Globus pallidus (tissue), 1 donor: ENCODE measurements at regions not wholly inside any gene's neighbourhood (a gene's known extent, or its start where the extent isn't known, plus 50 kb on each side); places are given as distances from the start of the nearest gene placed in this dataset.

ENCODE experiments used
- DNase-seq: peaks from one replicate; pipeline ENCODE4 v3.0.0-alpha.2; 2015; ENCODE audit warnings: low spot score

DNA sequence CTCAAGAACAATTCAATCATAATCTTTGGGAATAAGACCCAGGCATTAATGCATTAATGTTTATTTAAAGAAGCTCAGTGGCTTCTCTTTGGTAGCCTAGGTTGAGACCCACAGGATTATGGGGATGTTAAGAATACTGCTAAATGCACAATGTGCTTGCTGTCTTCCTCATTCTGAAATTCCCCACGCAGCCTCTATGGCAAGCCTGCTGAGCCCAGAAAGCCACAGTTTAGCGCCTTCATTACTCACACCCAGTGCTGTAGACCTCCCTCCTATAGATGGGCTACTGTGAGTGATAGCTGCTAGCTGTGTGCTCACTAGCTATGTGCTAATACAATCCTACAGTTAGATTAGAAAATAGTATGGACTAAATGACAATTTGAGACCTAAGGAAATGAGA is 90.6 kb downstream of the TNFSF13B start:
- DNase-seq, result no peak

DNA sequence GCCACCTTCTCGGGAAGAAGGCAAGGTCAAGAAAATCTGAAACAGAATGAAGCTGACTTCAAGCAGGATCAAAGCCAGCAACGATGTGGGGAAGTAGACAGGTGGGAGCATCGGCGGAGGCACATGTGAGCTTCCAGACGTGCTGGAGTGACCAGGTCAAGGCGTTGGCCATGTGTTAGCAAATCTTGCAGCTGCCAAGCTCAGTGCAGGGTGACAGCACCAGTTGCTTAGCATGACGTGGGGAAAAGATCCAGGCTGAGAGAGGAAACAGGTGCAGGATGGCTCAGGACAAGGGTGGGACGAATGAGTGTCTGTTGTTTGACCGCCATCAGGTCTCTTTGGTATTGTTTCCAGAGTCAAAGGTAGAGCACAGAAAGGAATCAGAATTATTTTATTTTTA is 92.3 kb downstream of the TNFSF13B start:
- DNase-seq, result no peak

DNA sequence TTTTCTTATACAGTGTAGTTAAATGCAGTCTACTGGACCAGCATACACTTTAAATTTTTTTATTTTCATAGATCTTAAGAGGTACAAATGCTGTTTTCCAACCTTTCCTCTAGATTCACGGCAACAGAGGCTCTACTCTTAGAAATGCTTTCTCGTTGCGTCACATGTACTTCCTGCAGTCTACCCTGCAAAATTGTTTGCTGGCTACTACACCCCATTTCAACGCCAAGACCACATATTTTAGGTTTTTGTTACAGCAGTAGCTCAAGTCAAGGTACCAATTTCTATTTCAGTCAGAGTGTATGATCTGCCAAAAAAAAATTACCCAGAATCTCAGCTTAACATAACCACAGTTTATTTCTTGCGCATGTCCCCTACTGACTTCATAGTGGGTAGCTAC is 94.1 kb downstream of the TNFSF13B start:
- no peak for DNase-seq

DNA sequence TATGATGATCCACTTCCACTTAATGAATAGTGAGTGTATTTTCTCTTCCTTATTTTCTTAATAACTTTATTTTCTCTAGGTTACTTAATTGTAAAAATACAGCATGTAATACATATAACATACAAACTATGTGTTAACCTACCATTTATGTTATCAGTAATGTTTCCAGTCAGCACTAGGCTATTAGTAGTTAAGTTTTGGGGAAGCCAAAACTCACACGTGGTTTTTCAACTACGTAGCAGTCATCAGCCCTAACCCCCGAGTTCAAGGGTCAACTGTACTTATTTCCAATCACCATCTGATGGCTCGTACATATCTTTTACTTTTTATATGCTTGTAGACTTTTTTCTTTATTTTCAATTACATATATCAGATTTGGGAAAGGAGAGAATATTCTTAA is 95.7 kb downstream of the TNFSF13B start:
- DNase-seq, result no peak

DNA sequence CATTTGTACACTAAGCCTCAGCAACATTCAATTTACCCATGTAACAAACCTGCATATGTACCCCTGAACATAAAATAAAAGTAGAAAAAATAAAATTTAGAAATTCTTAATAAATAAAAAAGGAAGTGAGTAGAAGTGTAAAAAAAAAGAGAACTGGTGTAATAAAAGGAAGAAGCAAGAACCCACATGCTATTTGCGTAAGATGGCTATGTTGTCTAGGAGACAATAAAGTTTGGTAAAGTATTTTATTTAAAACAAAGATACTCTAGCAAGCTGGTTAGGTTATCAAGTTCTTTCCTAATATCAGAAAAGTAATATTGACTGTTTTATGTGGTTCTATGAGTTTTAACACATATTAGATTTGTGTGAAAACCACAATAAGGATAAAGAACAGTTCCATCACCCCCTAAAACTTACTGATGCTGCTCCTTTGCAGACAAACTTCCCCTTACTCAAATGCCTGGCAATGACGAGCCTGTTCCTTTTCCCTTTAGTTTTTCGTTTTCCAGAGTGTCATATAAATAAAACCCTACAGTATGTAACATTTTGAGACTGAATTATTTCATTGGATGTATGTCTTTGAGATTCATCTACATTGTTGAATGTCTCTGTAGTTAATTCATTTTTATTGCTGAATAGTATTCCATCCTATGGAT is 98.9 kb downstream of the TNFSF13B start:
- no peak for DNase-seq

DNA sequence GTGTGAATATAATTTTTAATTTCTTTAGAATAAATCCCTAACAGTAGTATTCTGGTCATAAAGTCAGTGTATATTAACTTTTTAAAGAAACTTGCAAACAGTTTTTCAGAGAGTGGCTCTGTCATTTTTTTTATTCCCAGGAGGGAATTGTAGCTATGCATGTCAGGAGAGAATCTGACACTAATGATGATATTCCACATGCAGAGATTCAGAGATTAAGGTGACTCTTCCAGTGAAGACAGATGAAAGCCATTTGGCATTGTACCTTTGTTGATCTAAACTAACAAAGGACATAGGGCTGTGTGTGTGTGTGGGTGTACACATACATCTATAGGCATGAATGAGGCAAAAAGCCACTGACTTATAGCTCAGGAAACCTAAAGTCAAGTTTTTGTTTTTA is 99.9 kb downstream of the TNFSF13B start:
- no peak for DNase-seq

DNA sequence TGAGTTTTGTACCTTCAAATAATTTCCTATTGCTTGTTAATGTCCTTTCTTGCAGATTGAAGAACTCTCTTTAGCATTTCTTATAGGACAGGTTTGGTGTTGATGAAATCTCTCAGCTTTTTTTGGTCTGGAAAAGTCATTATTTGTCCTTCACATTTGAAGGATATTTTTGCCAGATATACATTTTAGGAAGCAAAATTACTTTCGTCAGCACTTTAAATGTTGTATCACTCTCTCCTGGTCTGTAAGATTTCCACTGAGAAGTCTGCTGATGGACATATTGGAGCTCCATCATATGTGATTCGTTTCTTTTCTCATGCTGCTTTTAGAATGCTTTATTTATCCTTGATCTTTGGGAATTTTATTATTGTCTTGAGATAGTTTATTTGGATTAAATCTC is 105.5 kb downstream of the TNFSF13B start:
- DNase-seq, result no peak

DNA sequence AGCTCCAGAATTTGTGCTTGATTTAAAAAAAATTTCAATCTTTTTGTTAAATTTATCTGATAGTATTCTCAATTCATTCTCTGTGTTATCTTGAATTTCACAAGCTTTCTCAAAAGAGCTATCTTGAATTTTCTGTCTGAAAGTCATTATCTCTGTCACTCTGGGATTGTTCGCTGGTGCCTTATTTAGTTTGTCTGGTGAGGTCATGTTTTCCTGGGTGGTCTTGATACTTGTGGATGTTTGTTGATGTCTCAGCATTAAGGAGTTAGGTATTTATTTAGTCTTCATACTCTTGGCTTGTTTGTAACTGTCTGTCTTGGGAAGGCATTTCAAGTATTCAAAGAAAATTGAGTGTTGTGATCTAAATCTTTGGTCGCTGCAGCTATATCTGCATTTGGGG is 106.3 kb downstream of the TNFSF13B start:
- no peak for DNase-seq

DNA sequence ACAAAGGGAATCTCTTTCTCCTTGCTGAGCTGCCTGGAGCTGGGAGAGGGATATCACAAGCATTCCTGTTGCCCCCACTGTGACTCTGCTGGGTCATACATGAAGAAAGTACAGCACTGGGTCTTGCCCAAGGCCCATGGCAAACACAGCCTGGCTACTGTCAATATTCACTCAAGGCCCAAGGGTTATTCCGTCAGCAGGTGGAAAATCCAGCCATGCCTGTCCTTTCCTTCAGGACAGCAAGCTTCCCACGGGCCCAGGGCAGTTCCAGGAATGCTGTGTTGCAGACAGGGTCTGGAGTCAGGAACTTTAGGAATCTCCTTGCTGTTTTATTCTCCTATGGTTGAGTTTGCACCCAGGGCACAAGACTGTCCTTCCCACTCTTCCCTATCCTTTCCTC is 106.8 kb downstream of the TNFSF13B start:
- no peak for DNase-seq

DNA sequence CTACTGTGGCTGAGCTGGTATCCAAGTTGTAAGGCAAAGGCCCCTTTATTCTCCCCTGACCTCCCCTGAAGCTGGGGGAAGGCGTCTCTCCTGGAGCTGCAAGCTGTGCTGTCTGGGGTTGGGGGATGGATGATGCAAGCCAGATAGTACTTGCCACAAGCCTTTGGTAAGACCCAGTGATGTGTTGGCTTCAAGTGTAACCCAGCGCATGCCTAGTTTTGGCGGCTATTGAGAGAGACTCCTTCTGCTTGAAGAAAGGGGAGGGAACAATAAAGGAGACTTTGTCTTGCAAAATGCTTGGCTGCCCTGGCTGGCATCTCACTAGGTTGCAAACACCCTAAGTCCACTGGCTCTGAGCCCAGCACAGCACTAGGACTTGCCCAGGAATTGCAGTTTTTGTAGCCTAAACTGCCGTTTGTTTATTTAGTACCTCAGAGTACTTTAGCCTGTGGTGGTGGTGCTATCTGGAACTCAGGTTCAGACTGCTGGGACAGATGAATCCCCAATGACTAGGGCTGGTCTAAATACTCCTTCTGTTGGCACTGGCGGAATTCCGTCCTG is 108.2 kb downstream of the TNFSF13B start:
- DNase-seq, result peak; percentile 7

DNA sequence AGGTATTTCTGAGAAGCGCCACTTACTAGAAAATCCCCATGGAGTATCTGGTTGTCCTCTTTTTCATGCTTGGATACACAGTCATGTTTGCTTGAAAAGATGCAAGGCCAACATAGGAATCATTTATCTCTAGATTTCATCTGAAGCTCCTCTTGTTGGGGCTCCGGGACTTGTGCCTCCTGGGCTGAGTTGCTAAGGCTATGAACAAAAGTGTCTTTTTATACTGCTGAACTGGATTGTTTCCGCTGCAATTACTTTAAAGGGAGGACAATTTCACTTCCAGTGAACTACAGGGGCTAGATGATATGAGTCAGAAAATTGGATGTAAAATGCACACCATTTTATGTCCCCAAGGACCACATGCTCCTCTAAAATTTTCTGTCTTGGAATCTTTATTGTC is 114.1 kb downstream of the TNFSF13B start:
- DNase-seq, result no peak

DNA sequence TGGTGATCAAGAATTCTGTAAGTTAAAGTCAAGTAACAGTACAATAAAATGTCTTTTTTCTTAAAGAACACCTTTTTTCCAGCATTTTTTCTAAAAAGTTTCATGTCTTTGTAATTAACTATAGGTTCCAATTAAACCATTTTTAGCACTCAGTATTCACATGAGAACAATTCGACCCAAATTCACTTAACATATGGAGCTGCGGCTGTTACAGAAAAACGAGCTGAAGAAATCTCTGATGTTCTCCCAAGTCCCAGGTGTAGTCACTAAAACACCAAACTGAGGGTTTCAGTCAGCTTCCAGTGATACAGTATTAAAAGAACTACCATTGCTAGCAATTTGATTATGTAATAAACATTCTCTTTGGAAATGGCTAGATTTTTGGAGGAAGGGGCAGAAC is 117.6 kb downstream of the TNFSF13B start:
- DNase-seq, result no peak

DNA sequence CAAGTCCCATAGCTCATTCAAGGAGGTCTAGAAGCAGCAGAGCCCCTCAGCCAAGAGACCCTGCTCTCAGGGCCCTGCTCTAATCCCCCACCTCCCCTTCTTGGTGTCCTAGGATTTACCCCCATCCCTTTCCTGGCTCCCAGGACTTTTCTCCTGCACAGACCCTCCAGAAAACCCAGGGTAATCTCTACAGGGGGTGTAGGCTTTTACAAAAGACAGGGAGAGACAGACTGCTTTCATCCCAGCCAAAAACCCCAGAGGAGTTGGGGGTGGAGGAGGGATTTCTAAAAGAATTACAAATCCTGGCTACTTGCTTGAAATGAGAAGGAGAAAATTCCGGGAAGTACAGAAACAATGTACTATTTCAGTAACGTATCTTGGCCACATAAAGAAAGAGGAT is 133.3 kb downstream of the TNFSF13B start:
- no peak for DNase-seq

DNA sequence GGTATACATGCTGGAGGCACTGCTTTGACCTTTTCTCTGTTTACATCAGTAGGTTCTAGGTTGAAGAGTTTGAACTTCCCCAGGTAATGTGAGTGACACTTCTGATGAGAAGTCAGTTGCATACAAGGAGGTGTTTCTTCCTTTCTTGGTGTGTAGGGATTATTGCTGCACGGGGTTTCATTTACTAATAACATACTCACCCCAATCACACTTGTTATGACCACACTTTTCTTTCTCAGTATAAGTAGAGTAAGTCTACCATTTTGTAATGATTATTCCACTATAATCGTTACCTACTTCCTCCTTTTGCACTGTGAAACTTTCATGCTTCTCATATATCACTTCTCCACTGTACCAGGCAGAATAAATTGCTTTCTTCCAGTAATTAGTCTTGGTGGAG is 138.0 kb downstream of the TNFSF13B start:
- DNase-seq, result no peak

DNA sequence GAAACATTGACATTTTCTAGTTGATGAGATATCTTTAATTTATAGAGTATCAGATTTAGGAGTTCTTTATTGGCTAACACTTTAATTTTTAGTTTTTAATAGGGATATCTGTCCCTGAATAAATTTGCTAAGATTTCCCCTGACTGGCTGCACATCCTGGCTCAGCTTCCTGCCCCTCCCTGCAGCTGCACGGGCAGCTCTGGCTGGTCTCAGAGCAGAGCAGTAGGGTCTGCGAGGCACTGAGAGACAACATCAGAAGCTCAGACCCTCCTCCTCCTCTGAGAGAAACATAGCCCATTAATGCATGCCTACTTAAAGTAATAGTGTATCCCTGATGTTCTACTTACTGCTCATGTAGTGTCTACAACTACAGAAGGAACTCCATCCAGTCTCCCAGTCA is 139.2 kb downstream of the TNFSF13B start:
- DNase-seq, result no peak

DNA sequence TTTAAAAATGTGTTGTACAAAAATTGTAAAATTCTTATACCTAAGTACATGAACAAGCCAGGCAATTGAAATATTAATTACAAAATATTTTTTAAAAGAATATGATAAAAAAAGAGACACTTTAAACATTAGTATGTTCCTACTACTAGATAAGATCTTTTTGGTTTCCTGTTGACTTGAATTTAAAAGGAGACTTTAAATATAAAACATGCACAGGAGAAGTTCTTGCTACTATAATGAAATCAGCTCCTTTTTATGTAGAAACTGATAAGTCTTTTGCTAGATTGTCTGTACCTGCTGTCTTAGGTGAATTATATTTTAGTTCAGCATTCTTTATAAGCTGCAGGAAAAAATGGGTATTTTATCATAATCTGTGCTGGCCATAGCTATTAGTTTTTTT is 140.2 kb downstream of the TNFSF13B start:
- no peak for DNase-seq

DNA sequence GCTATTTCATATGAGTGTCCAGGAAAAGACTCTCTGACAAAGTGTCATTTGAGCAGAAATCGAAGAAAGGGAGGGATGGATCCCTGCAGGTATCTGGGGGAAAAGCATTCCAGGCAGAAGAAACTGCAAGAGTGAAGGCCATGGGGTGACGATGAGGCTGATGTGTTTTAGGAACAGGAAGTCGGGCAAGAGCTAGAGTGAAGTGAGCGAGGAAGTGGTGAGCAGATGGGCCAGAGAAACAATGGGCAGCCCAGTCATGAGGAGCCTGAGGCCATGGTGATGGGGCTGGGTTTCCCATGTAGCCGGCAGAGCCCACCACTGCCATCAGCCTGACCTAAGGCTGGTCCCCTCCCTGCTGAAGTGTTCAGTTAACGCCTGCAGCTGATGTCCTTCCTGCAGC is 150.2 kb downstream of the TNFSF13B start:
- no peak for DNase-seq

DNA sequence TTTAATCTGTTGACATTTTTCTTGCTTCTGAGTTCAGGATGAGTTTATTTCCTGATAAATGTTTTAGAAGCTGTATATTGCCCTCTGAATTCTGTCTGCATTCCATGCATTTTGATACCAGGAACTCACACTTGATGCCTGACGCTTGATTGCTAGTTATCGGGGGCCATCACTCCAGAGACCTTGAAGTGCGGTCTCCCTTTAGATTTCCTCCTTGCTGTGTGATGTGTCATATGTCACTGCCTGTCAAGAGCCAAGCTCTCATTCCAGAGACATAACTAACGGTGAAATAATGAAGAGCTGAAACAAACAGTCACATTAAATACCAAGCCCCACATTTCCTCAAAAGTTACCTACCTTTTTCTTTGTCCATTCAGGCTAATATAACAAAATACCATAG is 155.5 kb downstream of the TNFSF13B start:
- DNase-seq, result no peak

DNA sequence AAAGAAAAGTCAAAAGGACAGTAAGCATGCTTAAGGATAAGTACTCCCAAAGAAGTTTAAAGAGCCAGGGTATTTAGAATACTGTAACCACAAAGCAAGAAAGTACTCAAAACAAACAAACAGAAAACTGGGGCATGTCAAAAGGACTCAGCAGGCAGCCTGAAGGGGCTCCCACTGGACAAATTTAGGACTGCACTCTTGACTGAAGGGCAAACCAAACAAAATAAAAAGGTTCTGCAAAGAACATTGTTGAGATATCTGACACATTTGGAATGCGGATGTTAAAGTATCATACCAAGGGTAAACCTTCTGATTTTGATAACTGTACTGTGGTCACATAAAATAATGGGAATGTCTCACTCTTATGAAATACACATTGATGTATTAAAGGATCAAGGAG is 157.4 kb downstream of the TNFSF13B start:
- DNase-seq, result no peak

DNA sequence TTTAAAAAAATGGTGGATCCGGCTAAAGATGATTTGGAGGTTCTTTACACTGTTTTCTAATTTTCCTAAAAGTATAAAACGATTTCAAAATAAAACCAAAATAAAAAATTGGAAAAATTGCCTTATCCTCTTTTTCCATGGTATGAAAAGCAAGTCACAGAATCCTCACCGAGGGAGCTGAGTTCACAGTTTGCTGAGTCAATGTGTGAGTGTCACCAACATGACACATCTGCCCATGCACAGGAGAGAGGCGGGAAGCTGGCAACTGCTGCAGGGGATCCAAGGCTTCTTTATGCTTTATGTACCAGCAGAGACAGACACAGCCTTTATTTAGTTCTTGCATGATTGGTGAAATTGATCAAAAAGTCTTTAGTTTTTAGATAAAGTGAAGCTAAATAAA is 157.8 kb downstream of the TNFSF13B start:
- no peak for DNase-seq

DNA sequence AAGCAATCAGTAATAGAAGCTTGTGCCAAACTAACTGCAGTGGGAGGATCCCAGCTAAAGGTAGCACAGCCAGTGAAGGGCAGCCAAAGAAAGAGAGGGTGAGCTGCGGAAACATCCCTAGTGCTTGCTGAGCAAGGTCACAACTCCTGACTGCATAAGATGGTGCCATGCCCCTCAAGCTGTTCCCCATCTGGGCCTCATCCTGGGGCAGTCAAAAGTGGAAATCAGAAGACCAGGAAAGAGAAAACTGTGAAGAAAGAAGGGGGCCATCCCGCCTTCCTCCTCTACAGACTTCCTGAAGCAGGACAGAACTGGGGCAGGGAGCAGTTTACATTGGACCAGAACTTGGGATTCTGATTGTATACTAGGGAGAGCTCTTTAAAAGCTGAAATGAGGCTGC is 159.2 kb downstream of the TNFSF13B start:
- no peak for DNase-seq

DNA sequence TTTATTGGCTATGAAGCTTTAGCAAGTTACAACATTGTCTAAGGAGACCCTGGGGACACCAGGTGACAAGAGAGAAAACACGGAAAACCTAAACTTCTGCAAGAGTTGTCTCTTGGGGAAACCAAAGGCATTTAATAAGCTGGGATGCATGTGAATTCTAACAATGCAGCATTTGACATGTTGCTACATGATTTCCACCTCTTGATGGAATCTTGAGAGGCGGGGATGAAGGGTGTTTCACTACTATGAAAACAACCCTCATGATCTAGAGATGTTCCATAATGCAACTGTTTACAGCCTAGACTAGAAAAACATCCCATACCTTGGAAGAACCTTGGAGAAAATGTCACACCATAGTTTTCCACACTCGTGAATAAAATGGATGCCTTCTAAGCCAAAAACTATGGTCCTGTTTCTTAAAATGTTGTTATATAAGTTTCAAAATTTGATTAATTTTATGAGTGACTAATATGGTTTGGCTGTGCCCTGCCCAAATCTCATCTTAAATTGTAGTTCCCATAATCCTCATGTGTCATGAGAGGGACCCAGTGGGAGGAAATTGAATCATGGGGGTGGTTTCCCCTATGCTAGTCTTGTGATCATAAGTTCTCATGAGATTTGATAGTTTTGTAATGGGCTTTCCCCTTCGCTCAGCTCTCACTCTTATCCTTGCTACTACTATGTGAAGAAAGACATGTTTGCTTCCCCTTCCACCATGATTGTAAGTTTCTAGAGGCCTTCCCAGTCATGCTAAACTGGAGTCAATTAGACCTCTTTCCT is 164.6 kb downstream of the TNFSF13B start:
- no peak for DNase-seq

DNA sequence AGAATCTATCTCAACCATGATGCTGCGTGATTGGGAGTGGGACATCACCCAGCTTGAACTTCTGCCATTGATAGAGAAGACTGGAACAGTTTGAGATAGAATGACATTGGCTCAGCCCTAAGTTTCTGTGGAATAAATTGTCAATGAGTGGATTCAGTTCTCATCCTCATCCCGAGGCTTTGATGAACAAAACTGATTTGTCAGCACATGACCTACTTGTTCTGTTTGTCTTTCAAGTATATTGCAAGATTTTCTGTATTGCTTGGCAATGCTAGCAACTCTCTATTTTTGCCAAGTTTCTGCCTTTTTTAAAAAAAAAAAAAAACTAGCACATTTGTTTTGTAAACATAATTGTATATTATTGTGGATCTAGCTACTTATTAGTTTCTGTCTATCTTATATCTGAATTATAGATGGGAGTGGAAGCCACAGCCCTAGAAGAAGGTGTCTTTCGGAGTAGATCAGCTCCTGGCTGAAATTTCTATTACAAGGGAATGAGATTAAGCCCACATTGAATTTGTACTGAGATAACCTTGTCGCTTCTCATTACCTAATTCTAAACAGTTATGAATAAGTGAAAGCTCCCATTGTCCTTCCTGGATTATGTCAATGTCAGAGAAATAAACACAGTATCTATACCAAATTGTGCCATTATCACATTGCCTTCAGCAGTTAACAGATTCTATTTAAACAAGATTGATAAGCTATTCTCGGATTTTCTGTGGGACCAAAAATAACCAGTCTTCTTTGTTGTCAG is 166.1 kb downstream of the TNFSF13B start:
- peak; percentile 5 for DNase-seq
